Activated CD8-positive, alpha-beta memory T cell treated with anti-CD3 and anti-CD28 coated beads for 1 hour (primary cell): ENCODE measurements at regions not wholly inside any gene's neighbourhood (a gene's known extent, or its start where the extent isn't known, plus 50 kb on each side); places are given as distances from the start of the nearest gene placed in this dataset.
"Not testable (repeated sequence)": the region's sequence is repeated elsewhere in the genome, so short reads cannot be mapped to it uniquely, and the experiment has no call there.

Source experiments
- DNase-seq, 2 donors: peaks; one replicate each; pipeline ENCODE4 v3.0.0-alpha.2; 2020; ENCODE audit warnings: low read depth in 1 of 2; ENCODE audit errors: extremely low read depth in 1 of 2

DNA sequence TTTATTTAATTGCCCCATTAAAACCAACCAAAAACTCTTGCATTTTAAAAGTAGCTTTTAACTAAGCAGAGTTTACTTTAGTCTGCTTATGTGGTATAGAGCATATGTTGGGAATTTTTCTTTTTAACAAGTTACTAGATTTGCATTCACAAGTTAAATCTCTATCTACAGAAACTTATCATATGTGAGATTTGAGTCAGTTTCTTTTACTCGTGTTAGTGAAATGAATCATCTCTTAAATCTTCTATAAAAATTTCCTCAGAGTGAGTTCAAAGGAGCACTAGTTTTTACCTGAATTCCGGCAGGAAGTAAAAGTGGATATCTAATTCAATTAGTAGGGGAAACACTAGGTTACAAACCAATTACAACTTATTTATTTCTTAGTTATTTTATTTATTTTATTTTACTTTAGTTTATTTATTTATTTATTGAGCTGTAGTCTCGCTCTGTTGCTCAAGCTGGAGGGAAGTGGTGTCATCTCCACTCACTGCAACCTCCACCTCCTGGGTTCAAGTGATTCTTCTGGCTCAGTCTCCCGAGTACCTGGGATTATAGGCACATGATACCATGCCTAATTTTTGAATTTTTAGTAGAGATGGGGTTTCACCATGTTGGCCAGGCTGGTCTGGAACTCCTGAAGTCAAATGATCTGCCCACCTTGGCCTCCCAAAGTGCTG, 1609.6 kb upstream of the B3GALT2 start:
- DNase-seq: no peak

DNA sequence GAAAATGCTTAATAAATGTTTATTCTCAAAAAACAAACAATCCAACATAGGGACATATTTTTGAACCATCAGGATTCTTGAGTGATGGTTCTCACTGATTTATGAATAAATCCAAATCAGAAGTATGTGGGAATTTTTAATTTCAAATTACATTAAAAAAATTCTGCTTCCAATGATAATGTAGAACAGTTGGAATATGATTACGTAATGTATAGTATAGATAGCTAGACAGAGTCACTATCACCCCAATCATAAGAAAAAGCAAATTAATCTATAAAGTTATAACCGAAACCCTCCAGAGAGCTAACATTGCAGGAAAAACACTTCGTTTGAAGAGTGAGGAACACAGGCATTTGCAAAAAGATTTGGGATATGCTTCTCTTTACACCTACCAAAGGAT, 1600.6 kb upstream of the B3GALT2 start:
- no peak for DNase-seq

- no peak for DNase-seq
Measured at GRCh38 chr1:194786027-194786426, 1599.6 kb upstream of the B3GALT2 start.

- no peak for DNase-seq
Measured at GRCh38 chr1:194776657-194777056, 1590.2 kb upstream of the B3GALT2 start.

DNA sequence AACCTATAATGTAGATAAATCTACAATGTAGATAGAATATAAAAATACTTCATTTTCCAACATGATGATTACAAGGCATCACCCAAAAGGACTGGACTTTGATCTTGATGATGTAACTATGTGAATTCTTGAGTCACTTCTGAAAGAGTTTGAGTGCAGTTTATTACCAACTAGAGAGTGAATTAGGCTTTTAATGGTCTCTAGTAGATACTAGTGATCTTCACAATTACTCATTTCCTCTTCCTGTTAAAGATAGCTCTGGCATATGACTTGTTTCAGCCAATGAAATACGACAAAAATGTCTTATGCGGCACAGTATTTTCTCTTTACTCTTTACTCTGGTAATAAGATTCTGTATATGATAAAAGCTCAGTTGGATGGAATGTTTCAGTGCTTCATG, 1588.1 kb upstream of the B3GALT2 start:
- DNase-seq: no peak

DNA sequence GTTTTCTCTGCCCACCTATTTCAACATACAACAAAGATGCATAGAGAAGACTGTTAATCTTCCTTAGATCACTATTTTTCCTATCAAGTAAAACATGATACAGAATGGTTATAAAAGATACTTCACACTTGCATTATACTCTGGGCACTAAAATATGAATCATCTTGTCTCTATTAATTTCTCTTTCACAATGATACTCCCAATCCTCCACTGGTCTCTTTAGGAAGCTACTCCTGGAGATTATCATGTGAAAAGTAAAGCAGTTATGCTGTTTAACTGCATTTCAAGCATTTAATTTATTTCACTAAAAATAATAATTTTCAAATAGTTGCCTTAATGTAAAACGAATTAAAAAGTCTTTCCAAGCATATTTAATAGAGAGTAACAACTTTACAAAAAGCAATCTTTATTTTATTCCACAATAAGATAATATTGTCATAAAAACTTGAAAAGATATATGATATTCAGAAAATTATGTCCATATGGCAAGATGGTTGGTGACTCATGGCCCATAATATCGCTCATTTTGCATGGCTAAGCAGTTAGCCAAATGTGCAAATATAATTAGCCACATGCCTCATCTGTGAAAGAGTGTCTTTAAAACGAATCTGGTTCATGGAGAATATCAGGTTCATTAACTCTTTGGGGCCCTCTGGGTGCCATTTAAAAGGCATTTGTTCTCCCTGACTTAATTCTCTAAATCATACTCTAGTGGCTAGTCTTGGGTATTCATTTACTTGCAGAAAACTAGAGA, 1569.0 kb upstream of the B3GALT2 start:
- no peak for DNase-seq

- not testable (repeated sequence) for DNase-seq
Measured at GRCh38 chr1:194738843-194739242, 1552.4 kb upstream of the B3GALT2 start.

DNA sequence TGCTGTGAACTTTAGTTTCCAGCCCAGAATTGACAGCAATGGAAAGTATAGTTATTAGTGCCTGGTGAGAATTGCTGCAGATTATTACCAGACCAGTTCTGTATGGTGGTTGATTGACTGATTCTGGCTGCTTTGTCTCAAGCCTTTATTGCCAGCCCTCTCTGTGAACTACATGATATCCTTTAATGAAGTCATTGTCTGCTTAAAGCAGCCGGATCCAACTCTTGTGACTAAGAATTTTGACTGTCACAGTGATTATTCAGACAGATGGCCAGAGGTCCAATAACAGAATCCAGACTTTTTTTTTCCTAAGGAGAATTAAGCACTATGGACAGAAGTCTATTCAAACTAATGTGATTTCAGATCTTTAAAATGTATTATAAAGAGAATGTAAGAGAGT, 1548.6 kb upstream of the B3GALT2 start:
- DNase-seq: no peak

DNA sequence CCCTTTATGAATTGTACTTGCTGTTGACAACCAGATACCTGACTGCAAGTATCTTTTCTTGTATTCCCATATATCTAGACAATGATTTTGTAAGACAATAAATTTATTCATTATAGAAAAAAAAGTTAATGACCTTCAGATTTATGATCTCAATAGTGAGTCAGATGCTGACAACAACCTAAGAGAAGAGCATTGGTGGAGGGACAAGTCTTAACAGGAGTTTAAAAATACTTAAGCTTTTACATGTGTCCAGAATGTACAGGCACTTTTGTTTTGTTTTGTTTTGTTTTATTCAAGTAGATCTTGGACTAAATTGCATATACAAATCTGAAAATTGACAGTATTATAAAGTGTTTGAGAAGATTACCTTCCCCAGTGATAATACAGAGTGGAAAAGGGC, 1544.6 kb upstream of the B3GALT2 start:
- no peak for DNase-seq

DNA sequence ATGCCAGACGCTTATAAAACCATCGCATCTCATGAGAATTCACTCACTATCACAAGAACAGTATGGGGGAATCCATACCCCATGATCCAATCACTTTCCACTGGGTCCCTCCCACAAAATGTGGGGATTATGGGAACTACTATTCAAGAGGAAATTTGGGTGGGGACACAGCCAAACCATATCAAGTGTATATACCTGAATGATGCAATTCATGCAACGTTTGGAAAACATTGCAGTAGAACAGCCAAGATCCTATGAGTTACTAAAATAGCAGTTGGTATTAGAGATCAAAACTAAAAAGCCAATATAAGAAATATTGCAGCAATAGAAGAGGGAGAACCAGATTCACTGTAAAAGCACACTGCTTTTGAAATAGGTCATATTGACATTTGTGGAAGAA, 1543.9 kb upstream of the B3GALT2 start:
- DNase-seq: no peak

GRCh38 chr1:194723067-194723466, 1536.7 kb upstream of the B3GALT2 start:
- DNase-seq: no peak

- DNase-seq: no peak
Measured at GRCh38 chr1:194717941-194718340, 1531.5 kb upstream of the B3GALT2 start.

DNA sequence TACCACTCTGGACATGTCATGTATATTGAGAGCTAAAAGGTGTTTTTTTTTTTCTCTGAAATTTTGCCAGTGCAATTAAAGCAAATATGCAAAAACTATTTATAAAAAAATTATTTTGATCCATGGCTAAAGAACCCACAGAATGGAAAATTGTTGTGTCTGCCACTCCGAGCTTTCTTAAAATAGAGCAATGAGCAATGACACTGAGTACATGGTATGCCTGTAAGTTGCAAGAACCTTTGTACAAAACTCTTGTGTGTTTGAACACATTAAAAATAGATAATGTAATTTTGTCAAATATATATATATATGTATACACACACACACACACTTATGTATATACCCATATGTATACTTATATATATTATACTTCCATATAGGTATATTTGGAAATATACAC, 1530.9 kb upstream of the B3GALT2 start:
- DNase-seq: no peak

GRCh38 chr1:194710671-194711070, 1524.3 kb upstream of the B3GALT2 start:
- DNase-seq: no peak

GRCh38 chr1:194709439-194709838, 1523.0 kb upstream of the B3GALT2 start:
- DNase-seq: no peak

DNA sequence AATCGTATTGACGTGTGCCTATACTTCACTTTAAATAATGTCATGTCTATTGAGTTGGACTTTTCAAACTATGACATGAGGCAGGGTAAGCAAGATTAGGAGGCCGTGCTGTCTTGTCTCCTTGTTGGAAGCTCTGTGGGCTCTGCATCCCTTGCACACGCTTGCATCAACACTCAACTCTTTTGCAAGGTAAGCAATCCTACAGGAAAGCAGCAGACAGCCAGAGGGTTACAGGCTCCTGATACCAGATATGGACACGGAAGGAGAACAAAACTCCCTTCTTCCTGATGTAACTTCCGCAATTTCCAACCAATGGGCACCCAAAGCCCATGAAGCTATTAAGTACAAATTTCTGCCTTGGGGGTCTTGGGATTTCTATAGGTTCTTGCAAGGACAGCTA, 1520.7 kb upstream of the B3GALT2 start:
- DNase-seq: no peak

DNA sequence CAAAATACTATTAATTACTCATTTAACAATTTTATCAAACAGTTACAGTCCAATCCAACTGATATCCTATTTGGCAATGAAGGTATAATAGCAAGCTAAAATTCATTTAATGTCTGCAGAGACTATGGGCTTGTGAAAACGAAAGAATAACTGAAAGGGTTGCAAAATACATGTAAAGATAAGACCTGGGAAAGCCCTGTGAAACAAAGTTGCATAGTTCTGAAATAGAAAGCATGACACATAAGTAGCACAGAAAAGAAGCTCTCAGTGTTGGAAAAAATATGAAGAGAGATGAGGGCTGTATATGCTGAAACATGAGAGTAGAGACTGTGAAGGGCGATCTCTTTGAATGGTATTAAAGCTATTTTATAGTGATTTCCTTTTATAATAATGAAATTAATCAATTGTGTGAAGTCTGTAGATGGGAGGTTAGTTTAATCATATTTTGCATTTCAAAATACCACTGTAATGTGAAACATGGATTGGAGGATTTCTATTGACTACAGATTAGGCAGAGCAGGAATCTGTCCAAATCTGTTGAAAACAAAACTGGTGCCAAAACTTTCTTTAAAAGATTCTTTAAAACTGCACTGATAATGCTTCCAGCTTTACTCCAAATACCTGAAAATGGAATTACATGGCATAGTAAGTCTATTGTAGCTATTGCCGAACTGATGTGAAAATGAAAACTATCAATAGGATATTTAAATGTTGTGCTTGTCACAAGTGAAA, 1518.9 kb upstream of the B3GALT2 start:
- DNase-seq: no peak

DNA sequence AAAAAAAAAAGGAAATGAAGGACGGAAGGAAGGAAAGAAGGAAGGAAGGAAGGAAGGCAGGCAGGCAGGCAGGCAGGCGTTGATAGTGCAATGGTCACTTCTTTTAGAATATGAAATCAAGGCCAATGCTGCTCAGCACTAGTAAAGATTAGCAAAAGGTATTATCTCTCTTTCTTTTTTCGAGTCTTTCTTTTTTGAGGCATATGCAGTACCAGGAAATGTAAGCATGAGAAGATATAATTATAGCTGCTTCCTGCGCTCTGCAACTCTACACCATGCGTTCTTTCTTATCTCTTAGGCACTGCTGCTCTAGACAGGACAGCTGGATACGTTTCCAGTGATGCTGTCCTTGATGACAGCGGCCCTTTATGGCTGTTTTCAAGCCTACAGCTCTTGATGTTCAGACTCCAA, 1512.5 kb upstream of the B3GALT2 start:
- no peak for DNase-seq

DNA sequence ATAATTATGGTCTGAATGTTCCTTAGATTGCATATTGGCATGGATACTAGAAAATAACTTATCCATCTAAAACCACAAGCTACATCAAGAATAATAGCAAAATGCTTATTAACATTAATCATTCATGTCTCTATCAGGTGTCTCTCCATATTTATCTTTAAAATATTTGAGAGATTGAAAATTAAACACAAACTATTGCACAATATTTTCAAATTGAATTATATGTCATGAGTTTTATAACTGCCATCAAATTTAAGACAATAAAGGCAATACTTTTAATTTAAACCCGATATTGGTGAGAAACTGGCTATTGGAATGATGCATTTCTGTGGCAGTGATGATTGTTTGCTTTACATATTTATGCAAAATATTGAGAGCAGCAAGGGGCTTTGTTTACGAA, 1506.8 kb upstream of the B3GALT2 start:
- no peak for DNase-seq

DNA sequence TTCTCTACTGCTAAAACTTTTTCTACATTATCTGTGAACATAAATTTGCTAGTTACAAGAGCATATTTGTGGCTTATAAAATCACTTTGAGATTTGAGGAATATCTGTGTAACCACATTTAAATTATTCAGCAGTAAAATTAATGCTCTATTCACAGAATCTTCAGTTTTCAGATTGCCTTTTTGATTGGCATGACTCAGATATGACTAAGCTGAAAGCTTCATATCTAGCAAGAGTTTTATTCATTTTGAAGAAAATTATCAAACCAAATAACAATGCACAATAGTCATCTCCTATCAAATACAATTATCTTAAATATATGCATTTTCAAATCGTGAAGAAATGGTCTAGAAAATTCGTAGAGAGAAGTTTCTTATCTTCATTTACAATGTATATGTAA, 1498.2 kb upstream of the B3GALT2 start:
- no peak for DNase-seq

DNA sequence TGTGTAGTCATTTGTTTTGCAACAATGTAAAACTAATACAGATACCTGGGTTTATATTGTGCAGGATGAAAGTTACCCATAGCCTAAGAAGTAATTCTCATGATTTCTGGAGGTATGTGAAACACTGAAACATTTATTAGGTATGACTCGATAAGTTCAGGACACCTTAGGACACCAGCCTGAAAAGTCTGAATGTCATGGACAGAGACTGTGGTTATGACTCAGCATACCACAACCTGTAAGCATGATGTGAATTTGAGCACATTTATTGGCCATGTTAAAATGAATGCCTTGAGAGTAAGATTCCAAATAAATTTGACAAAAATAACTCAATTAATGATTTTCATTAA, 1471.7 kb upstream of the B3GALT2 start:
- DNase-seq: no peak

DNA sequence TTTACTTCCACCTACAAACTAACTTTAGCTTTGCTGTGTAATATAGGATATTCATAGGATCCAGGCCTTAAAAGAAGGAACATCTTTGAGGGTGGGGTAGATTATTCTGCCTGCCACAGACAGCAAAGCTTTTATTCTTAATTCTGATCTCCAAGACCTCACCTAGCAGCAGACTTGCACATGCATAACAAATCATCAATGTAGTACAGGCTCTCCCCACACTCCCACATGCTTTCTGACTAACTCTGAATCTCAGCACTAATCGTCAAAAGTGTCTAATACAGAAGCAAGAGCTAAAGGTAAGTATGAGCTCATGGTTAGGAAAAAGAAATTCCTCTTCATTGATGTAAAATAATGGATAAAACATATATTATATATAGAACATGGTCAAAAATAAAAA, 1468.5 kb upstream of the B3GALT2 start:
- no peak for DNase-seq
